ENCODE measurements at regions not wholly inside any gene's neighbourhood (a gene's known extent, or its start where the extent isn't known, plus 50 kb on each side); places are given as distances from the start of the nearest gene placed in this dataset.

DNA sequence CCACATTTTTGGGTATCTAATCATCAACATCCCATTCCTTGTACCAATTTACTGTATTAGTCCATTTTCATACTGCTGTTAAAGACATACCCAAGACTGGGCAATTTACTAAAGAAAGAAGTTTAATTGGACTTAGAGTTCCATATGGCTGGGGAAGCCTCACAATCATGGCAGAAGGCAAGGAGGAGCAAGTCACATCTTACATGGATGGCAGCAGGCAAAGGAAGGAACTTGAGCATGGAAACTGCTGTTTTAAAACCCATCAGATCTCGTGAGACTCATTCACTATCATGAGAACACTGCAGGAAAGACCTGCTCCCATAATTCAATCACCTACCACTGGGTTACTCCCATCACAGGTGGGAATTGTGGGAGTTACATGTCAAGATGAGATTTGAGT, 95.4 kb upstream of the SLCO6A1 start:
- H3K9me3 Mint-ChIP-seq: peaks cover 0 to 2% (median 0%) of the 10 kb centered on the region in 9 donors
- DNase-seq: no peak
- POLR2A ChIA-PET: no interaction called here
- H3K27me3 Mint-ChIP-seq: peaks cover 0 to 13% (median 4%) of the 10 kb centered on the region in 5 donors
- H3K27ac Mint-ChIP-seq: peak overlapping the region in 1 of 10 donors; percentile 10
- H3K4me3 Mint-ChIP-seq: no peak overlapping the region
- peaks cover 0 to 5% (median 0%) of the 10 kb centered on the region in 3 donors for H3K36me3 Mint-ChIP-seq
- H3K4me1 Mint-ChIP-seq: peaks cover 0 to 12% (median 7%) of the 10 kb centered on the region in 4 donors
- no peak for ATAC-seq

DNA sequence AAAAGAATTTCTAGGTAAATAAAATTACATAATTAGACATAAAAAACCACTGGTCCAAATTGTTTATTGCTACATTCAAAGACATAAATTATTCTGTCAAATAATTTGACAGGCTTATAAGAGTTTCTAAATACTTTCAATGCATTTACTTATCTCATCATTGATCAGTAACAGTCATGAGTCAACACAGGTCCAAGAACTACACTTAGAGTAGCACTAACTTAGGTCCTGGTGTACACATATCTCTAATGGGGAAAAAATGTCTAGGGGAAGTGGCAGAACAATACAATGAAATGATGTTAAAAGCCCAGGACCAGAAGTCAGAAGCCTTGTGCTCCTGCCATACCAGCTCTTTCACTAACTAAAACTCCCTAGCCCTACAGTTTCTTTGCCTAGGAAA, 96.5 kb upstream of the SLCO6A1 start:
- Mint-ChIP-seq H3K36me3 (peaks cover 0 to 5% (median 0%) of the 10 kb centered on the region in 3 donors), H3K27ac (no peak overlapping the region), H3K4me3 (no peak overlapping the region), H3K27me3 (peaks cover 0 to 9% (median 0%) of the 10 kb centered on the region in 5 donors), H3K4me1 (peaks cover 0 to 12% (median 7%) of the 10 kb centered on the region in 4 donors), H3K9me3 (peaks cover 0 to 2% (median 0%) of the 10 kb centered on the region in 9 donors)
- POLR2A ChIA-PET: no interaction called here
- no peak for DNase-seq
- ATAC-seq: no peak

DNA sequence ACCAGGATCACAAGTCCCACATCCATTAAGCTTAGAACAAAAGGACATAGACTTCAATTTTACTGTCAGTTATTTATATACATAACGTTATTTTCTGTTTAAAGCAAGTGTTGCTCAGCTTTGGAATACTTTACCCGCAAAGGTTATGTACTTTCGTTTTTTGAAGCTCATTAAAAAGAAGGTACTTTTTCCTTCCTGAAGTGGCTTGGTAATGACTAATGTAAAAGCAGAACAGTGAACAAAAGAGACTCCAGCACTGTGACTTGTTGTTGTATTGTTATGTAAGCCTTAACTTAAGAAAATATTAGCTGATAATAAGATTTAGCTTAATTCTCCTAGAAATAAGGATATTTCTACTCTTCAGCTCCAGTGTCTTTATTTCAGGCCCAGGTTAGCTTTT, 97.3 kb upstream of the SLCO6A1 start:
- Mint-ChIP-seq H3K9me3 (peaks cover 0 to 2% (median 0%) of the 10 kb centered on the region in 9 donors), H3K4me1 (peaks cover 0 to 12% (median 7%) of the 10 kb centered on the region in 4 donors), H3K36me3 (peaks cover 0 to 5% (median 0%) of the 10 kb centered on the region in 3 donors), H3K27ac (peak overlapping the region in 1 of 10 donors; percentile 7), H3K27me3 (peaks cover 0 to 4% (median 0%) of the 10 kb centered on the region in 5 donors), H3K4me3 (peak overlapping the region in 2 of 10 donors; percentile 8 to 40)
- ATAC-seq (peak in 1 of 2 donors; percentile 29), DNase-seq (no peak)
- POLR2A ChIA-PET: no interaction called here

DNA sequence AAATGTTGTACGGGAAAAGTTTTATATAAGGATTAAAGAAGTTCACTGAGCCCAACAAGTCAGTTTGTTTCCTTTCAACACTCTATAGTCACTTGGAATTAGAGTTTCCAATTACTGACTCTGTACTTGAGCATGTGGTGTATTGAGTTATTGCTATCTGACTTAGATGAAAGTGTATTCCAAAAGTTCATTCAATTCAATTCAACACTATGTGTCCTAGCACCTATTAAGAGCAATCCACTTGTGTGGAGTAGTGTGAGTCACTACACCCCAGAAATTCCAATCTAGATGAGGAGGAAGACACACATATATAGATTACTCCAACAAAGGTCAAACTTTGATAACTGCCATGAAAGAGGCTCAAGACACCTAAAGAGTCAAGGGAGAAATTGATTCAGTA, 98.2 kb upstream of the SLCO6A1 start:
- POLR2A ChIA-PET: no interaction called here
- H3K9me3 Mint-ChIP-seq: peaks cover 0 to 2% (median 0%) of the 10 kb centered on the region in 9 donors
- no peak overlapping the region for H3K4me3 Mint-ChIP-seq
- H3K27me3 Mint-ChIP-seq: peaks cover 0 to under 1% (median 0%) of the 10 kb centered on the region in 5 donors
- peaks cover 0 to 5% (median 0%) of the 10 kb centered on the region in 3 donors for H3K36me3 Mint-ChIP-seq
- no peak overlapping the region for H3K27ac Mint-ChIP-seq
- ATAC-seq: no peak
- no peak for DNase-seq
- peaks cover 0 to 12% (median 7%) of the 10 kb centered on the region in 4 donors for H3K4me1 Mint-ChIP-seq

DNA sequence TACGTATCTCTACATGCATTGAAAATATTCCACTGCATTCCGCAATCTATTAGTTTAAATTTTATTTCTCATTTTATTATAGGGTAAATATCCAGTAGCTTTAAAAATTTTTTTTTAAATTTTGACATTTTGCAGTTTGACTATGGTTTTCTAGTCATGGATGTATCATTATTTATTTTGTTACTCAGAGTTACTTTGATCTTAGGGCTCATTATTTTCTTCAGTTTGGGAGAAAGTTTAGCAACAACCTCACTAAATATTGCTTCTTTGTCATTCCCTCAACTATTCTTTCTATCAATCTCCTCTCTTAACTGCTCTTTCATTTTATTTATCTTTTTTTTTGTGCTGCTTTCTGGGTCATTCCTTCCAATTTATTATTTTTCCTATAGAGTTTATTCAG, 100.5 kb upstream of the SLCO6A1 start:
- no peak for DNase-seq
- POLR2A ChIA-PET: no interaction called here
- Mint-ChIP-seq H3K9me3 (no peaks in the 10 kb centered on the region), H3K36me3 (no peaks in the 10 kb centered on the region), H3K4me3 (no peak overlapping the region), H3K27me3 (peaks cover 0 to 5% (median 1%) of the 10 kb centered on the region in 5 donors), H3K4me1 (peaks cover 0 to 12% (median 7%) of the 10 kb centered on the region in 4 donors), H3K27ac (no peak overlapping the region)
- ATAC-seq: no peak

DNA sequence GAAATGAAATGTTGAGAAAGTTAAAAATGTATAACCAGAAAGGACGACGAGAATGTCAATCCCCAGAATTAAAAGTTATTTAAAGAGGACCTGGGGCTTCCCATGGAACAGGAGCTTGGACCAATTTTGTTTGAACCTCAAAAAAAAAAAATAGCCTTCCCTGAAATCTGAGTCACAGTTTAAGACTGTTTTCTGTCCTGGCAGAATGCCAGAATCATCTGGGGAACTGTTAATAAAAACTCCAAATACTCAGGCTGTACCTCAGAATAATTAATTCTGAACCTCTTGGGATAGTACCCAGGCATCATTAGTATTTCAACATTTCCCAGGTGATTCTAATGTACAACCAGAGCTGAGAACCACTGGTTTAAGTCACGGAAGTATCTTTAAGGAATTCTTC, 102.2 kb upstream of the SLCO6A1 start:
- Mint-ChIP-seq H3K4me3 (no peak overlapping the region), H3K9me3 (no peaks in the 10 kb centered on the region), H3K27me3 (peaks cover 0 to 5% (median 2%) of the 10 kb centered on the region in 5 donors), H3K4me1 (peaks cover 0 to 7% (median 6%) of the 10 kb centered on the region in 4 donors), H3K36me3 (no peaks in the 10 kb centered on the region), H3K27ac (no peak overlapping the region)
- POLR2A ChIA-PET: no interaction called here
- ATAC-seq (no peak), DNase-seq (no peak)

DNA sequence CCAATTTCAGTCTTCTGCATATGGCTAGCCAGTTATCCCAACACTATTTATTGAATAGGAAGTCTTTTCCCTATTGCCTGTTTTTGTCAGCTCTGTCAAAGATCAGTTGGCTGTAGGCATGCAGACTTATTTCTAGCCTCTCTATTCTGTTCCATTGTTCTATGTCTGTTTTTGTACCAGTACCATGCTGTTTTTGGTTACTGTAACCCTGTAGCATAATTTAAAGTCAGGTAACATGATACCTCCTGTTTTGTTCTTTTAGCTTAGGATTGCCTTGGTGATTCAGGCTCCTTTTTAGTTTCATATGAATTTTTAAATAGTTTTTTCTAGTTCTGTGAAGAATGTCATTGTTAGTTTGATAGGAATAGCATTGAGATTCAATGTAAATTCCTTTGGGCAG, 104.9 kb upstream of the SLCO6A1 start:
- Mint-ChIP-seq H3K27ac (no peak overlapping the region), H3K9me3 (no peaks in the 10 kb centered on the region), H3K4me1 (no peaks in the 10 kb centered on the region), H3K27me3 (peaks cover 0 to 5% (median 2%) of the 10 kb centered on the region in 5 donors), H3K4me3 (no peak overlapping the region), H3K36me3 (no peaks in the 10 kb centered on the region)
- POLR2A ChIA-PET: no interaction called here
- DNase-seq (no peak), ATAC-seq (no peak)

DNA sequence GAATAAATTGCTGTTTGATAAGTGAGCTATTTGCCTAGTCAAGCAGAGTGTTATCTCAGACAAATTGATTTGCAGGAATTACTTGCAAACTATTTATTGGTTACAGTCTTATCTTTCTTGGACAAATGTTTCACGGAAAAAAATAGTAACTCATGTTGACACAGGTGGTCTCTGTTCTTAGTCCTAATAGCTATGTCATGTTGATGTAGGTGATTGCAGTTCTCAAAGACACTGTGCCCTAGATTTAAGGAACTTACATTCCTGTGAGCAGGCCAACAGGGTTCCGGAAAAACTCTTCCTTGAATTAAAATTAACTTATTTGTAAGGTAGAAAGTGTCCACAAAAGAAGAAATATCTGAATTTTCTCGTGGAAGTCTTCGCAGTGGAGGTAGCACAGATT, 109.6 kb upstream of the SLCO6A1 start:
- POLR2A ChIA-PET: no interaction called here
- no peaks in the 10 kb centered on the region for H3K9me3 Mint-ChIP-seq
- no peaks in the 10 kb centered on the region for H3K4me1 Mint-ChIP-seq
- ATAC-seq (no peak), DNase-seq (no peak)
- no peak overlapping the region for H3K4me3 Mint-ChIP-seq
- peaks cover 0 to 12% (median 2%) of the 10 kb centered on the region in 5 donors for H3K27me3 Mint-ChIP-seq
- no peaks in the 10 kb centered on the region for H3K36me3 Mint-ChIP-seq
- H3K27ac Mint-ChIP-seq: no peak overlapping the region

DNA sequence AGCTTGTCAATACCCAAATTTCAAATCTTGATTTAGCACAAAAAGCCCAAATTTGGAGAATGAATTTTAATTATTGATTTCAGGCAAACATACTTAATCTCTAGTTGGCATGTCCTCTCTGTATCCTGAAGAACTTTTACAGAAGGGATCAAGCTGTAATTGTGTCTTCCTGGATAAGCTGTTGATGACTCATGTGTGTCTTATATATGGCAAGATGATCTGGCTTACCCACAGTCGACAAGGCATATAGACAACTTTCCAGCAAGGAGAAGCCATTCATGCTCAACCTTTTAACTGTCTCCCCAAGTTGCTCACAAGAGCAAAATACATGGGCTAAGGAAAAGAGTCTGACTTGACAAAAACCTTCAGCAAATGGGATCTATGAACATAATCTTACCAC, 112.5 kb upstream of the SLCO6A1 start:
- H3K4me3 Mint-ChIP-seq: no peak overlapping the region
- H3K27ac Mint-ChIP-seq: no peak overlapping the region
- no peaks in the 10 kb centered on the region for H3K36me3 Mint-ChIP-seq
- DNase-seq (no peak), ATAC-seq (no peak)
- no peaks in the 10 kb centered on the region for H3K4me1 Mint-ChIP-seq
- H3K9me3 Mint-ChIP-seq: no peaks in the 10 kb centered on the region
- POLR2A ChIA-PET: no interaction called here
- peaks cover 3 to 22% (median 7%) of the 10 kb centered on the region in 5 donors for H3K27me3 Mint-ChIP-seq

DNA sequence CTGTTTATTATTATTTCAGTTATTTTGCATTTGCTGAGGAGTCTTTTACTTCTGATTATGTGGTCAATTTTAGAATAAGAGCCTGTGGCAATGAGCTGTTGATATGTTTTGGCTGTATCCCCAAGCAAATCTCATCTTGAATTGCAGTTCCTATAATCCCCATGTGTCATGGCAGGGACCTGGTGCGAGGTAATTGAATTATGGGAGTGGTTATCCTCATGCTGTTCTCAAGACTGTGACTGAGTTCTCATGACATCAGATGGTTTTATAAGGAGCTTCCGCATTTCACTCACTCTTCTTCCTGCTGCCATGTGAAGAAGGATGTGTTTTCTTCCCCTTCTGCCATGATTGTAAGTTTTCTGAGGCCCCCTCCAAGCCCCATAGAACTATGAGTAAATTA, 114.9 kb upstream of the SLCO6A1 start:
- POLR2A ChIA-PET: no interaction called here
- Mint-ChIP-seq H3K9me3 (no peaks in the 10 kb centered on the region), H3K27ac (no peak overlapping the region), H3K36me3 (no peaks in the 10 kb centered on the region), H3K4me1 (no peaks in the 10 kb centered on the region), H3K27me3 (peaks cover 3 to 23% (median 7%) of the 10 kb centered on the region in 5 donors), H3K4me3 (no peak overlapping the region)
- no peak for DNase-seq
- ATAC-seq: no peak

DNA sequence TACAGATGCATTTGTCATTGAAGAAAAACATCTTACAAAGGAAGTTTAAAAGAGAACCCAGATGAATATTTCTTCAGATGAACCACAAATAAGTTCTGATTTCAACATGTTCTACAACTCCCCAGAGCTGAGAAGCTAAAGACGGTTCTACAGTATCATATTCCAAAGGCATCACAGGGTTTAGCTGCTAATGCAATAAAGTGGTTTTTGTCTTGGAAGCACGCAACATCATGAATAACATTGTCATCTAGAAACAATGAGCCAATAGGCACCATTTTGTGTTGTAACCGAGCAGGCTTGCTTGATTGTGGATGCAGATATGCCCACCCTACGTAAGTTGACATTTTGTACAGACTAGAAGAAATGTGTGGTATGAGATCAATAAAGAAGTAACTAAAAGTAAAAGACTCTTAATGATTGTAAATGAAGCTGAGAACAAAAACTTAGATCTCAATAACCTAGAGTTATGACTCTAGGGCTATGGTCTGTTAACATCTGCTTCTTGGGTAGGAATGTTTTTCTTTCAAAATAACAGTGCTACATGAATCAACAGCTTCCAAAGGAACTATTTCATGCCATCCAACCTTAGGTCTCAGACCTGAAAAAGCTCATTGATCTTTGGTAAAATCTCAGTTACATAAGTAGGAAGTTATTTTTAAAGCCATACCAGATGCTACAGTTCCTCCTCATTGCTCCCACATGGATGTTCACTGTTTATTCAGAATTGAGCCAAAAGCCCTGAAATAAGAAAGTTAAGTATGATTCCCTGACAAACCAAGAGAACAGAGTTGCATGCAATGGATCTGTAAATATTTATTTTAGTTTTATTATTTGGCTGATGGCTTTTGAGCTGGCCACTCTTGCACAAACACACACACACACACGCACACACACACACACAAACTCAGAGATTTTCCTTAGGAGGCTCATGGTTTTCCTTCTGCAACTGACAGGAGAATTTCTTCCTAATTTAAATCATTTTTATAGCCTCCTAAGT, 118.7 kb upstream of the SLCO6A1 start:
- Mint-ChIP-seq H3K4me3 (no peak overlapping the region), H3K9me3 (peaks cover 0 to 7% (median 0%) of the 10 kb centered on the region in 9 donors), H3K4me1 (no peaks in the 10 kb centered on the region), H3K27me3 (peaks cover 5 to 24% (median 8%) of the 10 kb centered on the region in 5 donors), H3K27ac (no peak overlapping the region), H3K36me3 (peaks cover 0 to 4% (median 0%) of the 10 kb centered on the region in 3 donors)
- no peak for ATAC-seq
- POLR2A ChIA-PET: no interaction called here
- DNase-seq: no peak

DNA sequence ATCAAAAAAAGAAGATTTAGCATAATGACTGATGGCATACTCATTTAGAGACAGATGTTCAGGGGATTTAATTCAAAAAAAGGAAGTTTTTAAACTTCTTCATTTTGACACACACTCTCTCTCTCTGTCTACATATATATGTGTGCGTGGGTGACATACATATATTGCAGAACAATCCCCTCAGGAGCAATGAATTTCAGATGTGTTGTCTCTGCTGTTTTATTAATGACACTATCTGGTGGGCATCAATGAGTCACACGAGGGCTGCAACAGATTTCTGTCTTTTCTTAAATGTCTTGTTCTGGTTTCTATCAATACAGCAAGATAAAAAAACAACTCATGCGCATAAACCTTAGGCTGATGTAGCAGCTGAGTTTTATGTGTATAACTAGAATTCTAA, 123.5 kb upstream of the SLCO6A1 start:
- H3K27me3 Mint-ChIP-seq: peaks cover 0 to 22% (median 11%) of the 10 kb centered on the region in 5 donors
- H3K9me3 Mint-ChIP-seq: peaks cover 0 to 7% (median 0%) of the 10 kb centered on the region in 9 donors
- ATAC-seq (no peak), DNase-seq (no peak)
- H3K4me1 Mint-ChIP-seq: no peaks in the 10 kb centered on the region
- no peak overlapping the region for H3K4me3 Mint-ChIP-seq
- peaks cover 0 to 4% (median 0%) of the 10 kb centered on the region in 3 donors for H3K36me3 Mint-ChIP-seq
- no peak overlapping the region for H3K27ac Mint-ChIP-seq
- POLR2A ChIA-PET: no interaction called here

DNA sequence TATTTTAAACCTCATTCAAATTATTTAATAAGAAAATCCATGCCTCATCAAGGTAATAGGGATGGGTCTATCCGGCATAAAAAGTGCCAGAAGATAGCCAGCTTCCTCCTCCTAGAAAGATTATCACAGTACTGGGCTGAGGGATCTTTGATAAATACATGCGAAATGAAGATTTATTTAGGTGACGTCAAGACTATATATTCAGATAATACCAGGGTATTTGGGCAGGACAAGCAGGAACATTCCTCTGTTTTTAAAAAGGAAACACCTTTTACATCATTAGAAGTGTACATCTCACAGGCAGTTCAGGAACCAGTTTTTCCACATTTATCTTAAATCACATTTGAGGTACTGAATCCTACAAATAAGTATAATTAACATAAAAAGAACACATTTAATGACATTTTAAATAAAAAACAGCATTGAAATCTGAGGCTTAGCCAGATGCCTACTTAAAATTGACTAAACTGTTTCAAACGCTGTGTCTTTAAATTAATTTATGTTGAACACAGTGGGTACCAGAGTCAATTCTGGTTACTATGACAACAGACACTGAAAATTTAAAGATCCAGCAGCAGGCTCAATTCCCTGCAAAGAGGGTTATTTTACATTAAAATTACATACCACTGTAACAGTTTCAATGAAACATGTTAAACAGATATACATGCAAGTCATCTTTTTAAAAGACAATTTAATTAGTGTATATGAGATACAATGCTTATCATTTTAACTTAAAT, 124.7 kb upstream of the SLCO6A1 start:
- Mint-ChIP-seq H3K27ac (no peak overlapping the region), H3K27me3 (peaks cover 0 to 22% (median 9%) of the 10 kb centered on the region in 5 donors), H3K9me3 (peaks cover 0 to 7% (median 0%) of the 10 kb centered on the region in 9 donors), H3K4me3 (no peak overlapping the region), H3K4me1 (no peaks in the 10 kb centered on the region), H3K36me3 (peaks cover 0 to 4% (median 0%) of the 10 kb centered on the region in 3 donors)
- ATAC-seq (no peak), DNase-seq (no peak)
- POLR2A ChIA-PET: no interaction called here
